ENCODE measurements at regions not wholly inside any gene's neighbourhood (a gene's known extent, or its start where the extent isn't known, plus 50 kb on each side); places are given as distances from the start of the nearest gene placed in this dataset.

DNA sequence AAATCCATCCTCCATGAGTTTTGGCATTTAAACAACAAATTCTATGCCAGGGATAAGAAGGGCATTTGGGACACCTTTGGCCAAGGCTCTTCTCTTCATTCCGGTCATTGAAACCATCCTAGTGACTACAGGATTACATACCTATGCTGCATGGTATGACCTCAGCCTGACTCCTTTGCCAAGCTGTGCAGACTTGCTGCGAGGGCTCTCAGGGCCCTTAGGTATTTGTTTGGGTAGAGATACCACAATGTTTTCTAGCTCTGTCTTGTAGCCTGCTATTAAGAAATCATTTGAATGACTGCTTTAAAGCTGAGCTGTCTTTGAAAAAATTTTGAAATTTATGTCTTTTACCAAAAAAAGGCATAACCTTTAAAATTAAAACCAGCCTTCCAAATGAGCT lies 749.8 kb upstream of the SGO1 start:
- no peaks in the 10 kb centered on the region for H3K79me2 ChIP-seq (replicated peaks; ENCODE audit: insufficient read depth)
- H3K36me3 ChIP-seq (ENCODE audit: insufficient read depth), result no peaks in the 10 kb centered on the region
- no peak overlapping the region for H2AFZ ChIP-seq
- no peaks in the 10 kb centered on the region for H3F3A ChIP-seq (replicated peaks; ENCODE audit: low read depth)
- H3K36me3 Mint-ChIP-seq (ENCODE audit: low read depth), result no peaks in the 10 kb centered on the region
- no peaks in the 10 kb centered on the region for H3K27me3 ChIP-seq (ENCODE audit: insufficient read depth)
- no peak overlapping the region for H3K27ac Mint-ChIP-seq
- no peak overlapping the region for H3K4me3 ChIP-seq
- H3K9me2 ChIP-seq (ENCODE audit: insufficient read depth), result no peaks in the 10 kb centered on the region
- no peaks in the 10 kb centered on the region for H3K9me3 Mint-ChIP-seq
- no peak for DNase-seq (ENCODE audit: low spot score)
- H3K27ac ChIP-seq (ENCODE audit: low read depth), result no peak overlapping the region
- H3K27me3 Mint-ChIP-seq (ENCODE audit: insufficient read depth, low read depth, poor library complexity), result no peaks in the 10 kb centered on the region
- TF ChIP-seq EZH2phosphoT487 (IDR thresholded peaks at IDR 0.05; ENCODE audit: unreplicated experiment) (no peak), ZNF114 (CRISPR knock-in tag; IDR thresholded peaks at IDR 0.05) (no peak)
- TF ChIP-seq, protein P1, sequence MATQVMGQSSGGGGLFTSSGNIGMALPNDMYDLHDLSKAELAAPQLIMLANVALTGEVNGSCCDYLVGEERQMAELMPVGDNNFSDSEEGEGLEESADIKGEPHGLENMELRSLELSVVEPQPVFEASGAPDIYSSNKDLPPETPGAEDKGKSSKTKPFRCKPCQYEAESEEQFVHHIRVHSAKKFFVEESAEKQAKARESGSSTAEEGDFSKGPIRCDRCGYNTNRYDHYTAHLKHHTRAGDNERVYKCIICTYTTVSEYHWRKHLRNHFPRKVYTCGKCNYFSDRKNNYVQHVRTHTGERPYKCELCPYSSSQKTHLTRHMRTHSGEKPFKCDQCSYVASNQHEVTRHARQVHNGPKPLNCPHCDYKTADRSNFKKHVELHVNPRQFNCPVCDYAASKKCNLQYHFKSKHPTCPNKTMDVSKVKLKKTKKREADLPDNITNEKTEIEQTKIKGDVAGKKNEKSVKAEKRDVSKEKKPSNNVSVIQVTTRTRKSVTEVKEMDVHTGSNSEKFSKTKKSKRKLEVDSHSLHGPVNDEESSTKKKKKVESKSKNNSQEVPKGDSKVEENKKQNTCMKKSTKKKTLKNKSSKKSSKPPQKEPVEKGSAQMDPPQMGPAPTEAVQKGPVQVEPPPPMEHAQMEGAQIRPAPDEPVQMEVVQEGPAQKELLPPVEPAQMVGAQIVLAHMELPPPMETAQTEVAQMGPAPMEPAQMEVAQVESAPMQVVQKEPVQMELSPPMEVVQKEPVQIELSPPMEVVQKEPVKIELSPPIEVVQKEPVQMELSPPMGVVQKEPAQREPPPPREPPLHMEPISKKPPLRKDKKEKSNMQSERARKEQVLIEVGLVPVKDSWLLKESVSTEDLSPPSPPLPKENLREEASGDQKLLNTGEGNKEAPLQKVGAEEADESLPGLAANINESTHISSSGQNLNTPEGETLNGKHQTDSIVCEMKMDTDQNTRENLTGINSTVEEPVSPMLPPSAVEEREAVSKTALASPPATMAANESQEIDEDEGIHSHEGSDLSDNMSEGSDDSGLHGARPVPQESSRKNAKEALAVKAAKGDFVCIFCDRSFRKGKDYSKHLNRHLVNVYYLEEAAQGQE (IDR thresholded peaks at IDR 0.05; ENCODE audit: unreplicated experiment), result no peak
- TF ChIP-seq, protein P2, sequence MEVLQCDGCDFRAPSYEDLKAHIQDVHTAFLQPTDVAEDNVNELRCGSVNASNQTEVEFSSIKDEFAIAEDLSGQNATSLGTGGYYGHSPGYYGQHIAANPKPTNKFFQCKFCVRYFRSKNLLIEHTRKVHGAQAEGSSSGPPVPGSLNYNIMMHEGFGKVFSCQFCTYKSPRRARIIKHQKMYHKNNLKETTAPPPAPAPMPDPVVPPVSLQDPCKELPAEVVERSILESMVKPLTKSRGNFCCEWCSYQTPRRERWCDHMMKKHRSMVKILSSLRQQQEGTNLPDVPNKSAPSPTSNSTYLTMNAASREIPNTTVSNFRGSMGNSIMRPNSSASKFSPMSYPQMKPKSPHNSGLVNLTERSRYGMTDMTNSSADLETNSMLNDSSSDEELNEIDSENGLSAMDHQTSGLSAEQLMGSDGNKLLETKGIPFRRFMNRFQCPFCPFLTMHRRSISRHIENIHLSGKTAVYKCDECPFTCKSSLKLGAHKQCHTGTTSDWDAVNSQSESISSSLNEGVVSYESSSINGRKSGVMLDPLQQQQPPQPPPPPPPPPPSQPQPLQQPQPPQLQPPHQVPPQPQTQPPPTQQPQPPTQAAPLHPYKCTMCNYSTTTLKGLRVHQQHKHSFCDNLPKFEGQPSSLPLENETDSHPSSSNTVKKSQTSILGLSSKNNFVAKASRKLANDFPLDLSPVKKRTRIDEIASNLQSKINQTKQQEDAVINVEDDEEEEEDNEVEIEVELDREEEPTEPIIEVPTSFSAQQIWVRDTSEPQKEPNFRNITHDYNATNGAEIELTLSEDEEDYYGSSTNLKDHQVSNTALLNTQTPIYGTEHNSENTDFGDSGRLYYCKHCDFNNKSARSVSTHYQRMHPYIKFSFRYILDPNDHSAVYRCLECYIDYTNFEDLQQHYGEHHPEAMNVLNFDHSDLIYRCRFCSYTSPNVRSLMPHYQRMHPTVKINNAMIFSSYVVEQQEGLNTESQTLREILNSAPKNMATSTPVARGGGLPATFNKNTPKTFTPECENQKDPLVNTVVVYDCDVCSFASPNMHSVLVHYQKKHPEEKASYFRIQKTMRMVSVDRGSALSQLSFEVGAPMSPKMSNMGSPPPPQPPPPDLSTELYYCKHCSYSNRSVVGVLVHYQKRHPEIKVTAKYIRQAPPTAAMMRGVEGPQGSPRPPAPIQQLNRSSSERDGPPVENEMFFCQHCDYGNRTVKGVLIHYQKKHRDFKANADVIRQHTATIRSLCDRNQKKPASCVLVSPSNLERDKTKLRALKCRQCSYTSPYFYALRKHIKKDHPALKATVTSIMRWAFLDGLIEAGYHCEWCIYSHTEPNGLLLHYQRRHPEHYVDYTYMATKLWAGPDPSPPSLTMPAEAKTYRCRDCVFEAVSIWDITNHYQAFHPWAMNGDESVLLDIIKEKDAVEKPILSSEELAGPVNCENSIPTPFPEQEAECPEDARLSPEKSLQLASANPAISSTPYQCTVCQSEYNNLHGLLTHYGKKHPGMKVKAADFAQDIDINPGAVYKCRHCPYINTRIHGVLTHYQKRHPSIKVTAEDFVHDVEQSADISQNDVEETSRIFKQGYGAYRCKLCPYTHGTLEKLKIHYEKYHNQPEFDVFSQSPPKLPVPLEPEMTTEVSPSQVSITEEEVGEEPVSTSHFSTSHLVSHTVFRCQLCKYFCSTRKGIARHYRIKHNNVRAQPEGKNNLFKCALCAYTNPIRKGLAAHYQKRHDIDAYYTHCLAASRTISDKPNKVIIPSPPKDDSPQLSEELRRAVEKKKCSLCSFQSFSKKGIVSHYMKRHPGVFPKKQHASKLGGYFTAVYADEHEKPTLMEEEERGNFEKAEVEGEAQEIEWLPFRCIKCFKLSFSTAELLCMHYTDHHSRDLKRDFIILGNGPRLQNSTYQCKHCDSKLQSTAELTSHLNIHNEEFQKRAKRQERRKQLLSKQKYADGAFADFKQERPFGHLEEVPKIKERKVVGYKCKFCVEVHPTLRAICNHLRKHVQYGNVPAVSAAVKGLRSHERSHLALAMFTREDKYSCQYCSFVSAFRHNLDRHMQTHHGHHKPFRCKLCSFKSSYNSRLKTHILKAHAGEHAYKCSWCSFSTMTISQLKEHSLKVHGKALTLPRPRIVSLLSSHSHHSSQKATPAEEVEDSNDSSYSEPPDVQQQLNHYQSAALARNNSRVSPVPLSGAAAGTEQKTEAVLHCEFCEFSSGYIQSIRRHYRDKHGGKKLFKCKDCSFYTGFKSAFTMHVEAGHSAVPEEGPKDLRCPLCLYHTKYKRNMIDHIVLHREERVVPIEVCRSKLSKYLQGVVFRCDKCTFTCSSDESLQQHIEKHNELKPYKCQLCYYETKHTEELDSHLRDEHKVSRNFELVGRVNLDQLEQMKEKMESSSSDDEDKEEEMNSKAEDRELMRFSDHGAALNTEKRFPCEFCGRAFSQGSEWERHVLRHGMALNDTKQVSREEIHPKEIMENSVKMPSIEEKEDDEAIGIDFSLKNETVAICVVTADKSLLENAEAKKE (CRISPR knock-in tag; IDR thresholded peaks at IDR 0.05), result no peak
- TF ChIP-seq, protein P3, sequence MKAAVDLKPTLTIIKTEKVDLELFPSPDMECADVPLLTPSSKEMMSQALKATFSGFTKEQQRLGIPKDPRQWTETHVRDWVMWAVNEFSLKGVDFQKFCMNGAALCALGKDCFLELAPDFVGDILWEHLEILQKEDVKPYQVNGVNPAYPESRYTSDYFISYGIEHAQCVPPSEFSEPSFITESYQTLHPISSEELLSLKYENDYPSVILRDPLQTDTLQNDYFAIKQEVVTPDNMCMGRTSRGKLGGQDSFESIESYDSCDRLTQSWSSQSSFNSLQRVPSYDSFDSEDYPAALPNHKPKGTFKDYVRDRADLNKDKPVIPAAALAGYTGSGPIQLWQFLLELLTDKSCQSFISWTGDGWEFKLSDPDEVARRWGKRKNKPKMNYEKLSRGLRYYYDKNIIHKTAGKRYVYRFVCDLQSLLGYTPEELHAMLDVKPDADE (IDR thresholded peaks at IDR 0.05), result no peak
- H3K4me1 ChIP-seq (ENCODE audit: insufficient read depth), result no peaks in the 10 kb centered on the region
- no peak for ATAC-seq
- no peaks in the 10 kb centered on the region for H3K4me1 Mint-ChIP-seq
- no peak overlapping the region for H3K4me3 Mint-ChIP-seq
- H3K4me2 ChIP-seq, result no peak overlapping the region
- no peaks in the 10 kb centered on the region for H4K20me1 ChIP-seq (replicated peaks; ENCODE audit: insufficient read depth)
